Muscle of back (tissue), 3 donors: ENCODE measurements at regions not wholly inside any gene's neighbourhood (a gene's known extent, or its start where the extent isn't known, plus 50 kb on each side); places are given as distances from the start of the nearest gene placed in this dataset.

Experiments used
- DNase-seq, 3 donors: peaks; one replicate each; pipeline versions ENCODE4 v3.0.0 to v3.0.0-alpha.2; 2013

- DNase-seq = no peak
Measured at GRCh38 chr2:172329416-172329773, 98.0 kb upstream of the ITGA6 start.

GRCh38 chr2:172329774-172330671 is 97.4 kb upstream of the ITGA6 start:
- DNase-seq = peak in 1 of 3 donors; percentile 40

GRCh38 chr2:172332507-172332906 is 94.9 kb upstream of the ITGA6 start:
- DNase-seq = no peak

- peak in 1 of 3 donors; percentile 28 for DNase-seq
Measured at GRCh38 chr2:172333235-172333977, 94.0 kb upstream of the ITGA6 start.

GRCh38 chr2:172333978-172334330 is 93.4 kb upstream of the ITGA6 start:
- no peak for DNase-seq

- DNase-seq = no peak
Measured at GRCh38 chr2:172334988-172335387, 92.4 kb upstream of the ITGA6 start.

- DNase-seq = no peak
Measured at GRCh38 chr2:172335736-172336135, 91.7 kb upstream of the ITGA6 start.

- no peak for DNase-seq
Measured at GRCh38 chr2:172336681-172337080, 90.7 kb upstream of the ITGA6 start.

- no peak for DNase-seq
Measured at GRCh38 chr2:172339371-172340010, 87.9 kb upstream of the ITGA6 start.

- DNase-seq = no peak
Measured at GRCh38 chr2:172340394-172340793, 87.0 kb upstream of the ITGA6 start.

GRCh38 chr2:172342078-172342477 is 85.3 kb upstream of the ITGA6 start:
- no peak for DNase-seq

- no peak for DNase-seq
Measured at GRCh38 chr2:172342611-172343010, 84.8 kb upstream of the ITGA6 start.

GRCh38 chr2:172344159-172344558 is 83.2 kb upstream of the ITGA6 start:
- no peak for DNase-seq

GRCh38 chr2:172345956-172346555 is 81.3 kb upstream of the ITGA6 start:
- DNase-seq = no peak

GRCh38 chr2:172348555-172349288 is 78.7 kb upstream of the ITGA6 start:
- DNase-seq = no peak

- DNase-seq = peak; percentile 51 to 68 (median 60)
Measured at GRCh38 chr2:172350839-172351479, 76.4 kb upstream of the ITGA6 start.

- DNase-seq = no peak
Measured at GRCh38 chr2:172351586-172351985, 75.8 kb upstream of the ITGA6 start.

- DNase-seq = no peak
Measured at GRCh38 chr2:172354347-172354746, 73.0 kb upstream of the ITGA6 start.

GRCh38 chr2:172357442-172357841 is 69.9 kb upstream of the ITGA6 start:
- DNase-seq = no peak

GRCh38 chr2:172358691-172359556 is 68.5 kb upstream of the ITGA6 start:
- peak; percentile 30 to 84 (median 75) for DNase-seq
